SU-DHL-6 (cell line): ENCODE measurements at regions not wholly inside any gene's neighbourhood (a gene's known extent, or its start where the extent isn't known, plus 50 kb on each side); places are given as distances from the start of the nearest gene placed in this dataset.
"Not testable (repeated sequence)": the region's sequence is repeated elsewhere in the genome, so short reads cannot be mapped to it uniquely, and the experiment has no call there.

Experiments
- H2AFZ ChIP-seq: fragments of 200-600 bp; sonication (generic); 2 replicates; pipeline ENCODE4 v1.6.1; 2014; ENCODE audit warnings: low read depth, mild to moderate bottlenecking, moderate library complexity, mixed read lengths, antibody characterized with exemption, low read length; ENCODE audit not compliant: severe bottlenecking
- H3F3A ChIP-seq: fragments of 200-600 bp; shearing (Covaris generic); 2 replicates; pipeline ENCODE4 v1.6.0; 2016; ENCODE audit warnings: antibody characterized with exemption, mild to moderate bottlenecking; ENCODE audit not compliant: insufficient read depth
- H3K27ac ChIP-seq: fragments of 200-600 bp; sonication (generic); 2 replicates; pipeline ENCODE4 v1.5.1; 2016; ENCODE audit warnings: low read depth, mild to moderate bottlenecking, low read length, moderate library complexity, mixed read lengths
- H3K27me3 ChIP-seq: fragments of 200-600 bp; sonication (generic), shearing (Covaris generic); 2 replicates; pipeline ENCODE4 v1.6.0; 2014; ENCODE audit warnings: mild to moderate bottlenecking, low read length
- H3K36me3 ChIP-seq: fragments of 200-600 bp; sonication (generic); 2 replicates; pipeline ENCODE4 v1.6.1; 2014; ENCODE audit warnings: mild to moderate bottlenecking, low read length, mixed read lengths
- H3K4me2 ChIP-seq: fragments of 300-600, 200-600 bp; shearing (Covaris generic), sonication (generic); 2 replicates; pipeline ENCODE4 v1.6.0; 2014; ENCODE audit warnings: low read length, low read depth, mild to moderate bottlenecking; ENCODE audit not compliant: poor library complexity, severe bottlenecking
- H3K4me3 ChIP-seq: fragments of 200-600 bp; sonication (generic); 2 replicates; pipeline ENCODE4 v1.5.1; 2014; ENCODE audit warnings: antibody characterized with exemption, low read length, mild to moderate bottlenecking, mixed read lengths; ENCODE audit not compliant: insufficient read depth, poor library complexity, severe bottlenecking
- H3K79me2 ChIP-seq: fragments of 200-600 bp; sonication (generic); 2 replicates; pipeline ENCODE4 v1.6.1; 2014; ENCODE audit warnings: mild to moderate bottlenecking, low read length, moderate library complexity; ENCODE audit not compliant: insufficient read depth
- H3K9ac ChIP-seq: fragments of 200-600 bp; sonication (generic); 2 replicates; pipeline ENCODE4 v1.7.0; 2014; ENCODE audit warnings: mild to moderate bottlenecking, low read length
- H3K9me2 ChIP-seq: fragments of 200-600 bp; sonication (generic); replicated peaks from 2 replicates; pipeline ENCODE4 v1.6.1; 2014; ENCODE audit warnings: low read length; ENCODE audit not compliant: insufficient read depth
- H3K9me3 ChIP-seq: fragments of 200-600 bp; sonication (generic); 2 replicates; pipeline ENCODE4 v1.6.1; 2014; ENCODE audit warnings: low read length, mixed read lengths; ENCODE audit not compliant: insufficient read depth
- H4K20me1 ChIP-seq: fragments of 200-600 bp; sonication (generic); 2 replicates; pipeline ENCODE4 v1.6.1; 2014; ENCODE audit warnings: low read depth, mild to moderate bottlenecking, antibody characterized with exemption, low read length, moderate library complexity, mixed read lengths
- CTCF ChIP-seq: fragments of 200-600 bp; sonication (generic); IDR thresholded peaks from one replicate; pipeline ENCODE4 v1.5.1; 2017; ENCODE audit warnings: antibody characterized with exemption, mild to moderate bottlenecking, low read length, moderate library complexity; ENCODE audit not compliant: insufficient read depth, poor library complexity, severe bottlenecking
- EZH2phosphoT487 ChIP-seq: fragments of 200-600 bp; sonication (generic), shearing (Covaris generic); conservative IDR thresholded peaks from 2 replicates; pipeline ENCODE4 v1.6.1; 2018; ENCODE audit warnings: mild to moderate bottlenecking, antibody characterized with exemption, low read length, moderate library complexity, mixed read lengths

DNA sequence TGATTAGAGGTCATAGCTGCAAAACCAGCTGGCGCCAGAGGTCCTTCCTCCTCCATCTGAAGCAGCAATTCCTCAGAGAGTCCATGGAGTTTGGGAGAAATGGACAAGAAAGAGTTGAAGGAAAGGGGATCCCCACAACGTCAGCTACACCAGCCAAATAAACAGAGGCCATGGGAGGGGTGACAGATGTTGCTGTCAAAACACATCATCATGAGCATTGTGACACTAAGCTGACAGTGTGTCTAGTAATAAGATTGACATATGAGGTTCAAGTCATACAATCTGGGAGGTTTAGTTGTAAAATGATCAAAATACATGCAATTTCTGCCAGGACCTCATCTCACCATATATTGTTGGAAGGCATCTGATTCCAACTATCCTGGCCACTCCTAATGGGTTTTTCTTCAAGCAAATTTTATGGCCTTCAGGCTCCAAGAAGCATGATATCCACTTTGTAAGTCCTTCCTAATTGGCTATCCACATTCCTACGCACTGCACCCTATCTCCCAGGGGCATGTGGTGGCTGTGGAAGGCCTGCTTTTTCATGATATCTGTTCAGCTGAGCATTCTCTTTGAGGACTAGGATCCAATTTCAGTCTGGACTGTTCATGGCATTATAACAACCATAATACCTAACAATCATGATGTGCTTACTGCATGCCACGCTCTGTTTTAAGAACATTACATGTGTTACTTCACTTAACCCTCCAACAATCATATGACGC is 335.0 kb upstream of the ID2 start:
- H2AFZ ChIP-seq, result no peak overlapping the region
- no peaks in the 10 kb centered on the region for H3K27me3 ChIP-seq
- no peaks in the 10 kb centered on the region for H3K9me2 ChIP-seq
- H3K9ac ChIP-seq, result no peak overlapping the region
- no peaks in the 10 kb centered on the region for H3K79me2 ChIP-seq
- no peaks in the 10 kb centered on the region for H3K9me3 ChIP-seq
- no peak overlapping the region for H3K4me3 ChIP-seq
- H3K4me2 ChIP-seq, result no peak overlapping the region
- H4K20me1 ChIP-seq, result no peaks in the 10 kb centered on the region
- no peak overlapping the region for H3K27ac ChIP-seq
- no peaks in the 10 kb centered on the region for H3K36me3 ChIP-seq
- H3F3A ChIP-seq, result no peaks in the 10 kb centered on the region
- TF ChIP-seq CTCF (no peak), EZH2phosphoT487 (no peak)

DNA sequence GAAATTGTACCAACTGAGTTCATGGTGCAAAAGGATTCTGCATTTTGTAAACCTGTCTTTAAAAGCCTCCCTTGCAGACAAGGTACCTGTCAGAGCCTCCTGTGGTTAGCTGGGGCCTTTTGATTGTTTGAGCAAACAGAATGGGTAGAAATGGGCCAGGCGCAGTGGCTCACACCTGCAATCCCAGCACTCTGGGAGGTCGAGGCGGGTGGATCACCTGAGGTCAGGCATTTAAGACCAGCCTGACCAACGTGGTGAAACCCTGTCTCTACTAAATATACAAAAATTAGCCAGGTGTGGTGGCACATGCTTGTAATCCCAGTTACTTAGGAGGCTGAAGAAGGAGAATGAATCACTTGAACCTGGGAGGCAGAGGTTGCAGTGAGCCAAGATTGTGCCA is 332.9 kb upstream of the ID2 start:
- H3K9me2 ChIP-seq, H3K9ac ChIP-seq, H3K27ac ChIP-seq, H3K4me3 ChIP-seq, H3K27me3 ChIP-seq, H2AFZ ChIP-seq, H3K79me2 ChIP-seq, H3K4me2 ChIP-seq, H3K9me3 ChIP-seq, H3F3A ChIP-seq, H3K36me3 ChIP-seq, H4K20me1 ChIP-seq: not testable (repeated sequence)

DNA sequence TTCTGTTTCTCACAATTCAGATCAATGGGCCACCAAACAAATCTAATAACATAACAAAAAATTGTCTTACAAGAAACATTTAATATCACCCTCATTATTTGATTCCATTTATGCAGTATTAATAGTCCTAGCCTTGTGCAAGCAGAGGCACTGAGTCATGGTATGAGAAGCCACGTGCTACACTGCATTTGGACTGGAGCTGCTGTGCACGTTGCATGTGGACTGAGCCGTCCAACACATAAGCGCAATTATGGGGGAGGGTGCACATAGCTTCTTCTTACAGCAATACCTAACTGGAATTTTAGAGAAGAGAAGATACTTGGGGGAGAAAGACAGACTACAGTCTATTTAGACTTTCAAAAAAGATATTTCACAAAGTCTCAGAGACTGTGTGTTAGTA is 329.6 kb upstream of the ID2 start:
- Histone ChIP-seq H3F3A (no peaks in the 10 kb centered on the region), H3K36me3 (no peaks in the 10 kb centered on the region), H3K4me3 (no peak overlapping the region), H3K4me2 (no peak overlapping the region), H3K27ac (no peak overlapping the region), H3K79me2 (no peaks in the 10 kb centered on the region), H3K9me2 (no peaks in the 10 kb centered on the region), H4K20me1 (no peaks in the 10 kb centered on the region), H3K9ac (no peak overlapping the region), H3K9me3 (no peaks in the 10 kb centered on the region), H3K27me3 (no peaks in the 10 kb centered on the region), H2AFZ (no peak overlapping the region)
- TF ChIP-seq CTCF, result no peak

DNA sequence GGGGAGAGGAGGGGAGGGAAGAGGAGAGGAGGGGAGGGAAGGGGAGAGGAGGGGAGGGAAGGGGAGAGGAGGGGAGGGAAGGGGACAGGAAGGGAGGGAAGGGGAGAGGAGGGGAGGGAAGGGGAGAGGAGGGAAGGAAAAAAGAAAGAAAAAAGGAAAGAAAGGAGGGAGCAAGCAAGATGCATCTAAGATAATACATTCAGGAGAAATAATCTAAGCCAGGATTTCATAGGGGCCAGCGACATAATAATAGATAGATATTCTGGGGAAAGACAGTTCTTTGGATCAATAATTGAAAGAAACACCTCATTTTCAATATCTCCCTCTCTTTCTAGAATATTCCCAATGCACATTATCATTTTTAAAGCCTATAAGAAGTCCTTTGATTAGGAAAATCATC is 328.9 kb upstream of the ID2 start:
- TF ChIP-seq EZH2phosphoT487 (no peak), CTCF (no peak)
- Histone ChIP-seq H3K9me3 (no peaks in the 10 kb centered on the region), H2AFZ (no peak overlapping the region), H3K9ac (no peak overlapping the region), H3K4me2 (no peak overlapping the region), H3K9me2 (no peaks in the 10 kb centered on the region), H3K27ac (no peak overlapping the region), H3K27me3 (no peaks in the 10 kb centered on the region), H3K4me3 (no peak overlapping the region), H3K36me3 (no peaks in the 10 kb centered on the region), H3K79me2 (no peaks in the 10 kb centered on the region), H4K20me1 (no peaks in the 10 kb centered on the region), H3F3A (no peaks in the 10 kb centered on the region)
